HG03460 (cell line): ENCODE measurements at regions not wholly inside any gene's neighbourhood (a gene's known extent, or its start where the extent isn't known, plus 50 kb on each side); places are given as distances from the start of the nearest gene placed in this dataset.

Source experiments
- ATAC-seq: cut with Tn5 transposase; IDR thresholded peaks from one replicate; pipeline ENCODE4 v1.9.1; 2021; ENCODE audit not compliant: unreplicated experiment

DNA sequence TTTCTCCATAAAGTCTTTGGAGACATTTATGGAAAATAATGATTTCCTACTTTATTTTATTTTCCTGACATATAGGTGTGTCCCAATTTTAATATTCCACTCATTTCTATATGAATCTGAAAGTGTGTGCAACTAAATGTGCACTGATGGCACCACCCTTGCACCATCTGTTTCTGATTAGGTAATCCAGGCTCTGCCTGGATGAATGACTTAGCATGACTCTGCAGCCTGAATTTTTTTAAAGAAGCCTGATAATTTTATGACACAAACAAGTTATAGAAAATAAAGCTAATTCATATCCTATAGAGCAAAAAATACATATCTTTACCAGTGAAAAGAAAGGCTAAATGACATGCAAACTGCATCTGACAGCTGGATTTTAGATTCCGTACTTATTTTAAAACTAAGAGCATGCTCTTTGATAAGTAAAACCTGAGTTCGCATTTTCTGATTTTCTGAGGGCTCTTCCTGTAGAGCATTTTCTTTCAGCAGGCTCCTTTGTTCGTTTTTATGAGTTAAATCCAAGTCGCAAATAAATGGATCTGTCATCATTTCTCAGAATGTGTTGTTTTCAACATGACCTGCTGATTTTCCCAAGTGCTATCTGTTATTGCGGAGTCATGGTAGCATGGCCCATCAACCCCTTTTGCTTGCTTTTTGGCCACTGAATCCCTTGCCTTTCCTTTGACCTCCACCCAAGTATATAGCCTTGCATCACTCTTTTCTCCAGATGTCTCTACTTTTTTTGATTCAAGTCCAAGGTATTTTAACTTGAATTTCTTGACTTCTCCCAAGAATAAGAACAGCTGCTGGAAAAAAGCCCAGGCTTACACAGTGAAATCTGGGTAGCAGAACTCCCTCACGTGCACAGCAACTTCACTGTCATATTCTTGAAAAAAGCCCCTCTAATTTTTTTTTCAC is 52.8 kb upstream of the LYPLAL1 start:
- no peak for ATAC-seq

DNA sequence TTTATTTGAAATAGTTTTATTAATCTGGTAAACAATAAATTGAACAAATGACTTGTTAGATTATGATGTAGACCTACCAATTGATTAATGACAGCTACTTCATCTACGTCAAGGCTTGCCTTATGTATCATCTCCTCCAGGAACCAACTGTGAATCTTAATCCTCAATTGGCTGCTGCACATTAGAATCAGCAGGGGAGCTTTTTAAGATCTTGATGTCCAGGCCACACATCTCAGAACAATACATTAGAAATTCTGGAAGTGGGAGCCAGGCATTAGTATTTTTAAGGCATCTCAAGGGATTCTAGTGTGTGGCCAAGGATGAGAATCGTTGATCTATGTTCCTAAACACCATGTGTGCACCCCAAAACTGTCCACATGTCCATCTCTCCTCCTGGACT is 52.0 kb upstream of the LYPLAL1 start:
- ATAC-seq: no peak

DNA sequence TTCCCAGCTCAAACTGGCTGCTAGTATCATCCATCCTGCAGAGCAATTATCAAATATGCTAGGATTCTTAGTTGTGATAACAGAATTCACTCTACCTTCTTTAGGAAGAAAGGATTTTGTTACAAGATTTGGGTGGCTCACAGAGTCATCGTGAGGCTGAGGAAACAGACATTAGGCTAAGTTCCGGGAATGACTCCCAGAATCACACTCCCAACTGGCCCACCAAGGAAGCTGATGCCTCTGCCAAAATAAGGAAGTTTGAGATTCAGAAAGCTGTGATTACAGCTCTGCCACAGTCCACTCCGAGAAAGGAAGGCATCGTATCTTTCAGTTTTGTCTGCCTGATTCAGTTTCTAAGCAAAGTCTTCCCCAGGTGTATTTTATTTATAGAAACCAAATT is 50.6 kb upstream of the LYPLAL1 start:
- no peak for ATAC-seq
